ENCODE measurements at regions not wholly inside any gene's neighbourhood (a gene's known extent, or its start where the extent isn't known, plus 50 kb on each side); places are given as distances from the start of the nearest gene placed in this dataset.
"Not testable (repeated sequence)": the region's sequence is repeated elsewhere in the genome, so short reads cannot be mapped to it uniquely, and the experiment has no call there.

DNA sequence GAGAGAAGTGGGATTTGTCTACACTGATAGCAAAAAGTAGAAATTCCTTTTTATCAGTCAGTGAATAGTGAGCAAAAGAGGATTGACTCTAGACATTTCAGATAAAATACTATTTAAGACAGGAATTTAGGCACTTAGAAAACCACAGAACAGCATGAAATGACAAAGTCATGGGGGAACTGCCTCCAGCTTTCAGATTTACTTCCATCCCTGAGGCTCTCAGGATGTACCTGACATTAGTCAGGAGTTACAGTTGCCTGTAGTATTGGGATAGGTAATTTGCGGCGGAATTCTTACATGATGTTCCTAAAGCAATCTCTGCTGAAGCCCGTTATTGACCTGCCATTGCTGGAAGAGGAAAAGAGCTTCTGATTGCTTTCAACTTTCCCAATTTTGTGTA lies 337.1 kb upstream of the MAP2 start:
- DNase-seq, result no peak

DNA sequence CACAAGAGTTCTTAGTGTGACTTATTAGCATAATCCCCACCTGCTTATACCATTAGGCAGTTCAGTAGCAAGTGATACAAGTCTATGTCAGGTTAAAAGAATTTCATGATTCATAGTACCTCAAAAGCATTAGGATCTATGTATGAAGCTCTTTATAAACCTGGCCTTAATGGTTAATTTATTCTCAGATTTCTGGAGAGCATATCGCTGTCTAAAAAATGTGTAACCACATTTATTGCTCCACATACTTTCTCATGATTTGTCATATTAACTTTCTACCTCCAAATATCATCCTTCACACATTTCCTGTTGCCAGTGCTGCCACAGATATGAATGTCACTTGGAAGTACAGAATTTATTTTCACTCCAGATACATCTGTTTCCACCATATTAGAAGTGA lies 332.8 kb upstream of the MAP2 start:
- no peak for DNase-seq

DNA sequence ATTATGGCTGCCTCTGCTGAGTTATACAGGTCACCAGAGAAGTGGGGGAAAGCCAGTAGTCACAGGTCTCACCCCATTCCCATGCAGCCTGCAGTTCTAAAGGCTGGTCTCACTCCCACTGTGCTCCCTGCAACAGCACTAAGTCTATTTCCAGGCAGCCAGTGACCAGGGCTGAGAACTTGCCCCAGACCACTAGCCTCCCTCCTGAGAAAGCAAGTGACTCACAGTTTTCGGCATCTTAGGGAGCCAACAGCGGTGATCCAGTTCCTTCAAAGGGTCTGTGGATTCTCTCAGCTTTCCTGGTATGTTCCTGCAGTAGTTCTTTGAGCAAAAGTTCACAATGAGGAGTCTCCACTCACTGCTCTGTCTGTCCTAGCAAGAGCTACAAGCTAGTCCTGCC lies 329.6 kb upstream of the MAP2 start:
- no peak for DNase-seq

DNA sequence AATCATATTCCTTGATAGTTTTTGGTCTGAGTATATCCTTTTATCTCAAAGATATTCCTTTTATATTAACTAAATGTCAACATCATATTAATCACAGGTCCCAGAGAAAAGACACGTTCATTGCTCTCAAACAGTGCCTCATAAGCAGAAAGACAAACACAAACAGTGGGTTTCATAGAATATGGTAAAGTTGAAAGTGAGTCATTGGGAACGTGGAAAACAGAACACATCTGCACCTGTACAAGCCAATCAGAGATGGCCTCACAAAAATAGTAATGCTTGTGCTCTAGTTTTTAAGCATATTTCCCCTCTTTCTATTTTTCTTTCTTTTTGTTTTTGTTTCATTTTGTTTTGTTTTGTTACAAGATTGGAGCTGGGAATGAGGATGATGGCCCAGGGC lies 328.4 kb upstream of the MAP2 start:
- no peak for DNase-seq

DNA sequence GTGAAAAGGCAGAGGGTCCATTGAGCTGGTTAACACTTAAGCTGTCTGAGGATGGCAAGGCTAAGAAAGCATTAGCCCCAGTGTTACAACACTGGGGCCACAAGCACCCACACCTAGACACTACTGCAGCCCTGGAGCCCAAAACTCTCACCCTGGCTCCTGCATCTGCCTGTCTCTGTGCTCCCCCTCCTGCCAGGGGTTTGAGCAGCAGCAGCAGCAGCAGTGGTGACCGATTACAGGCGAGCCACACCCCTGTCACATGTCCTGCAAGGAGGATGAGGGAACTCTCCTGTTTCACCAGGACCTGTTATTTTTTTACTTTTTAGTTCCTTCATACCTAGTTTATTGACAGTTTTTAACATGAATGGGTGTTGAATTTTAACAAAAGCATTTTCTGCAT lies 326.7 kb upstream of the MAP2 start:
- no peak for DNase-seq

DNA sequence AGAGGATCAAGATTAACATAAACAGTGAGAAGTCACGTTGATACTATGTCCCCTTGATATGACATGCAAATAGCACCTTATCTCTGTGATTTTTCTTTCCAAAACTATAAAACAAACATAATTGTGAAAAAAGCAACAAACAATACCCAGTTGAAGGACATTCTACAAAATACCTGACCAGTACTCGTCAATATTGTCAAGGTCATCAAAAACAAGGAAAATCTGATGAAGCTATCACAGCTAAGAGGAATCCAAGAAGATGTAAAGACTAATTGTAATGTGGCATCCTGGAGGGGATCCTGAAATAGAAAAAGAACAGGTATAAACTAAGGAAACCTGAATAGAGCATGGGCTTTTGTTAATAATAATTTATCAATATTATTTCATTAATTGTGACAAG lies 321.5 kb upstream of the MAP2 start:
- DNase-seq, result no peak

DNA sequence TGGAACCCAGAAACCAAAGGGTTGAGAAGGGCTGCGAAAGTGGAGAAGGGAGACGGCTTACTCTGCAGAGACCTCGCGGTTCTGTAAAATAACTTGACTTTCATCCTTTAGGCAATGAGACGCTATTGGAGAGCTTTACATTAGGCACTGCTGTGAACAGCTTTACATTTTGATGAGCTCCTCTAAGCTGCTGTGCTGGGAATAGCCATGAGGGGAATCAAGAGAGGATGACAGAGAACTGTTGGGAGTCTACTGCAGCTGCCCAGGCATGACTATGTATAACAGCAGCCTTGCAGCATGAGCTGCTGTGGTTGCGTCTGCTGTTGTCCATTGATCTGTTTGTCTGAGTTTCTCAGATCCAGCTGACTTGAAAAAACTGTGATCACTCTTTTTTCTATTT lies 310.8 kb upstream of the MAP2 start:
- no peak for DNase-seq

DNA sequence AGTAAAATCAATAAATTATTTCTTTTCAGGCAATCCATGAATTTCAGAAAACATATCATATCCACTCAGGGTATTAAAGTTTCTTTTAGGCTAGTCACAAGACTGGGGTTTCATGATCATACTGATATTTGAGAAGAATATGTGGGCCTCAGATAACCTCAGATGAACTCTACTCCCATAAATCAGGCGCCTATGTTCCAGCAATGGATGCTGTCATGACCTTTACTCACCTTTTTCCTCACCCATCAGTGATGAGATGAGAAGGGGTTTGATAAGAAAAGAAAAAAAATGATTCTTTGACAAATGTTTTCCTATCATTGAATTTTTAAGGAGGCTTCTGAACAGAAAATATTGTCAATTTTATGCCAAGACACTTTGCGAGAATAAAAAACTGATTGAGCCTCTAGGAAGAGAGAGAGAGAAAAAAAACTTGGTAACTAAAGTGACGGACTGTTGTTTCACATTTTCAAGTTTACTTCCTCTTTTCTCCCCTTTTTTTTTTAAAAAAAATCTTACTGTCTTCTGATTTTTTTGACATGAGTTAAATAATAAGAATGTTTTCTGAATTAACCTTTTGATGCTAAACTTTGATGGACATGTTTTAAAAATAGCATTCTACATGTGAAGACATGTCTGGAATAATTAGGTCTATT lies 309.1 kb upstream of the MAP2 start:
- DNase-seq, result no peak

DNA sequence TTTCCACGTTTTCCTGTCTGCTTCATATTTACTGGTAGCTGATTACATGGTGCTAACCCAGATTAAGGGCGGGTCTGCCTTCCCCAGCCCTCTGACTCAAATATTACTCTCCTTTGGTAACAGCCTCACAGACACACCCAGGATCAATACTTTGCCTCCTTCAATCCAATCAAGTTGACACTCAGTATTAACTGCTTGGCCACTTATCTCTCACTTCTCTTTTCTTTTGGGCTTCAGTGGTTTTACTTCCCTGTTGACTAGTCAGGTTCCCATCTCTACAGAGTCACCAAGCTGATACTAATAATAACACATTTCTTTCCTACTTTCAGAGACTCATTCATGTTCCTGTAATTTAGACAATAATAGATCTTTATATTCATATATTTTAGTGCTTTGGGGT lies 302.2 kb upstream of the MAP2 start:
- DNase-seq, result no peak

DNA sequence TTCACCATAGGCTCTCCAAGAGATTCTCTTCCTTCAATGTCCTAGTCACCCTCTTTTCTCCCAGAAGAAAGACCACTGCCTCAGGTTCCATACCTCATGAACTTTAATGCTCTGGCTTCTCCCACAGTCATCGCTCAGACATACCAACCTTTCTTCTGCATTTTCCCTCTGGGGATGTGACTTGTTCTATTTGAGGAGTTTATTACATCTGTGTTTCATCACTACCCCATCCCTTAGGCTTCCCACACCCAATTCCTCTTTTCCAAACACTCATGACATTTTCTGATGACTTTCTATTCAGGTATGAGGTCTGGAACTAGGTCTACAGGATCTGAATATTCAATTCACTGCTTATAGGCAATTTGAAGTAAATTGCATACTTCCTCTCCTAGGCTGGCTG lies 298.6 kb upstream of the MAP2 start:
- DNase-seq, result no peak

DNA sequence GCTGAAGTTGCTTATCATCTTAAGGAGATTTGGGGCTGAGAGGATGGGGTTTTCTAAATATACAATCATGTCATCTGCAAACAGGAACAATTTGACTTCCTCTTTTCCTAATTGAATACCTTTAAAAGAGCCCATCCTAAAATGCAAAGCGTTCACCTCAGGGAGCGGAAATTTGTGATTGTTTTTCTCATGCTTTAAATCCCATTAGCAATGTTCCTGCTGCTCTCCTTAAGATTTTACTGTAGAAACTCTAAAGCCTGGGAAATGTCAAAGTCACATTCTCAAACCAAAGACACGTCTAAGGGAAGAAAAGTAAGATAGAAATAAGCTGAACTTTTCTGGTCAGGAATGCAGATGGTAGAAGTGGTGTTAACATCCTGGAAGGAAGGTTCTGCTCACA lies 285.8 kb upstream of the MAP2 start:
- DNase-seq, result no peak

DNA sequence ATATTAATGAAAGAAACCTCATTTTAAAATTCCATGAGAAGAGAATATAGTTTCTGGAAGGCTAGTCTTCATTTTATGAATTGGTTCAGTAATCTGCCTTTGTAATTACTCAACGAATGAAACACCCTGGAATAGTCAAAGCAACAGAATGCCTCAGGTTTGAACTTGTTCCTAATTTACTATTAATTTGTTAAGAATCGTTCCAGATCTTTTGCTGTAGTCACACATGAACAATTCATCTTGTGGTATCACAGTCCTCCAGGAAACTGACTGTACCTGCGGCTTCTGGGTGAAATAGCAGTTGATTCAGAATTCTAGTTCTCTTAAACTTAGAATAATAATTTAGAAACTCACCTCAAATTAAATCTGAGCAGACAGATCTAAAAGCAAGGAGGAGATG lies 282.7 kb upstream of the MAP2 start:
- no peak for DNase-seq

DNA sequence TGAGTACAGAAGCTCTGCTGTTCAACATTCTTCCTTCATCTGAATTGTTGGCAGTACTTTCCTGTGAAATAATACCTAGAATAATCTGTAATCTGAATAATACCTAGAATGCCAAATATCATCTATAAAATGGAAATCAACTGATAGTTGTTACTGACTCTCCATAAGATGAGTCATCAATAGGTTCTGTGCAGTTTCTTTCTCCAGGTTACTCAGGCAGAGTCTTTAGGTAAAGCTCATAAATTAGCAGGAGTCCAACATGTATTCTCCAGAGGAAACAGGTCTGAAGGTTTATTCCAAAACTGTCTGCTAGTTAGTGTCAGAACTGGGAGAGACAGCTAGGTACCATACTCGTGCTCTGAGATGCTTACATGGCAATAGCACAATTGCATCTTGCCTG lies 282.0 kb upstream of the MAP2 start:
- no peak for DNase-seq

DNA sequence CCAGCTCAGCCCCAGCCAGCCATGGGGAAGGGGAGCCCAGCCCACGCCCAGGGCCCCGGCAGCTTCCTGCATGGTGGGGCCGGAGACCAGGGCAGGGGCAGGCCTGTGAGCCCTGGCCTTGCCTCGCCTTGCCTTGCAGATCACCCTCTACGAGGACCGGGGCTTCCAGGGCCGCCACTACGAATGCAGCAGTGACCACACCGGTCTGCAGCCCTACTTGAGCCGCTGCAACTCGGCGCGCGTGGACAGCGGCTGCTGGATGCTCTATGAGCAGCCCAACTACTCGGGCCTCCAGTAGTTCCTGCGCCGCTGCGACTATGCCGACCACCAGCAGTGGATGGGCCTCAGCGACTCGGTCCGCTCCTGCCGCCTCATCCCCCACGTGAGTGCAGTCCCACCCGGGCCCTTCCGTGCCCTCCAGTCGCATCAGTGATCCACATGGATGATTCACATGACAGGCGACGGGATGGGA lies 278.6 kb upstream of the MAP2 start:
- DNase-seq, result not testable (repeated sequence)

DNA sequence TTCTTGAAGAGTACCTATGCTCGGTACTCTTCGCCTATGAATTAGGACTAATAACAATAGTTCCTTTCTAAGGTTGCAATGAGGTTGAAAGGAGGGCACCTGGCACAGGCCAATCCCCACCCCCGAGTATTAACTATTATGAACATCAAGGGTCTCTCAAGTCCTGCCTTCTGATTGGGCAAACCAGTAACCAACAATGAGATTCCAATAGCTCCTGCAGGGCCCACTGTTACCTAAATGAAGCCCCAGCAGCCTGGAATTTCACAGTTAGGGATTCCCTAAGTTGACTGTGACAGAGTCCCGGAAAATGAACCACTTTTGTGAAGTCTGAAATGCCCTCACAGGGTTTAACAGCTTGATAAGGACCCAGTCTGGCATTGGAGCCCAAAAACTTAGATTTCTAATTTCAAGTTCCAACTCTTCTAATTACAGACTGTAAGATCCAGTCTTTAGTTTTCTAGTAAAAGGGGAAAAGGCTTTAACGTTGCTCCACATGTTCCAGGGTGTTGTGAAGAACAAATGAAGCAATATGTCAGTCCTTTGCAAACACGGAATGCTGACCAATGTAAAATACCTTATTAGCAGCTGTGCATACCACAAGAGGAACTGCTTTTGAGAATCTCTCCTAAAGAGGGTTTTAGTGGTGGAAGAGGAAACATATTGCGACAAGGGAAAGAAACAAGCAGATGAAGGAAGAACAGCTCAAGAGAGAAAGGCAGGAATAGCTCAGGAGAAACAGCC lies 277.7 kb upstream of the MAP2 start:
- DNase-seq, result no peak

DNA sequence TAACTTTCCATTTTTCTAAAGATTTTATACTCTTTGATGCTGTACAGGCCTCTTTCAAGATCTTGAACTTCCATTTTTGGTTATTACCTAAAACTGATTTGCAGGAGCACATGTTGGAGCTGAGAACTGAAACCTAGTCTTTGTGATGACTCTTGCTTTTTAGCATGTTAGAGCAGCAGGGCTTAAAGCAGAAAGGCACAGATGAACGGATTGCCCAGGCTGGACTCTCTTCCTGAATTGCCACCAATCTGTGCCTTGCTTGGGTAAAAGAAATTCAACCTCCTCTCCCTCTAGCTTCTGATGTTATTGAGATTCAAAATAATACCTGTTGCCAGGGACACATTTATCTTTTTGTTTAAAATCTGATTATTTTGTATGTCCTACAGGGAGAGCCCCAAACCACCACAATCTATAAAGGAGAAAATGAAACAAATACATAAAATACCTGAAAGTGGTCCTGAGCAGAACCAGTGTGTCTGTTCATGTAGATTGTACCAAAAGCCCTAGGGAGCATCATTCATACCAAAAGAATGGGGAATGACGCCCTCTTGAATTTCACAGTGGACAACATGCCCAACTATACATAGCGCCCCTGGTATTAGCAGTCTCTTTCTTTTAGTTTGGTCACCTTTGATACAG lies 277.0 kb upstream of the MAP2 start:
- DNase-seq, result no peak

DNA sequence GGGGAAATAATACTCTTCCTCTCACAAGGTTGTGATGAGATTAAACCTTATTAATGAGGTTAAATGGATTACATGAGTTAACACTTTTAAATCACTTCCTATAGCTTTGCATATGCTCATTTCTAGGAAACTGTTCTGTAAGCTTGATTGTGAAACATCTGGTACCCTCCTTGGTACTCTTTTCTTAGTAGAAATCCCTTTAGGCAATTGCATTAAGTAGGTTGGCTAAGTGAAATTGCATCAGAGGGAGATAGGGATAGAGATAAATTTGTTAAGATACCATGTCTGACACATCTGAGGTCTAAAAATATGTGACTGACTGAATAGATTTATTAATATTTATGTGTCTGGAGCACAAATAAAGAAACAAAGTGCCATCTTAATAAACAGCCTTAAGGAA lies 275.9 kb upstream of the MAP2 start:
- no peak for DNase-seq

DNA sequence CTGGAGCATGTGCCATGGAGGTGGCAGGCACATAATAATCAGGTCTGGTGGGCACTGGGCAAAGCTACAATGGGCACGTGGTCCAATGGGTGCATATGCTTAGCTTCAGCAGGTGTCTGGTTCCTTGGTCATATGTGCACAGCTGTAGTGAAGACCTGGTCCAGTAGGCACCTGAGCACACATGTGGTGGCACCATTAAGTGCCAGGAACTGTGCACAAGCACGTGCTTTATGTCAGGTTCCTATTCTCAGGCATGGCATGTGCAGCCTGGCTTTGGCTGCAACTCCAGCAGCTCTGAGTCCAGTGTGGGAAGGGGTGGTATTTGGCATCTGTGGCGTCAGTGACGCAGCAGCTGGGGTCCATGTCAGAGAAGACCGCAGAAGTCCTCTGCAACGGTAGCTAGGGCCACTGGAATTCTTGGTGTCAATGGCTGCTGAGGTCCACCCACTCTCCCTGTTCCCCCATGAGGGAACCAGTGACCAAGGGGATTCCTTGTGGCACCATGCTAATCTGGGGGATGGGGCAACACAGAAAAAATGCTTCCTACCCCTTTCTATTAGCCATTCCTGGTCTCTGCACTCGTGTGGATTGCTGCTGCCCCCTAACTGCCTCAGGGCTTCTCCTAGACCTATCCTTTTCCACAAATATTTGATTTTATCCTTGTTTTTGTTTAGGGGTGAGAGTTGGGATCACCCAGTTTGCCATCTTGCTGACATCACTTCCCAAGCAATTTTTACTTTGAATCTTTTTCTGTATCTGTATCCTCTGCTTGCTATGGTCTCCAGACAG lies 262.9 kb upstream of the MAP2 start:
- no peak for DNase-seq

DNA sequence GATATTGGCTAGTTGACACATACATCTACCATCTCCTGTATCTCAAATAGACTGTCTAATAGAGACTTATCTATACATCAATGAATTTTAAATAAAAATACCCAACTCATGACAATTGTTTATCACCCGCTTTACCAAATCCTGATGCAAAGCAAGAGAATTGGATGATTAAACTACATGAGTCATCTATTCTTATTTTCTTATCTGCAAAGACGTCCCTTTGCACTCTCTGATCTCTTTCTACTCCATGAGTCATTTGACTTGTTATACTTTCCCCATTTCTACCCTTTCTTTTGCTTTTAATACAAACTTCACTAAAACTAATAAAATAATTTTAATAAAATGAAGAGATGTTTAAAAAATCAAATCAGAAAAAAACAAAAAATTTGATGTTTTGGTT lies 261.7 kb upstream of the MAP2 start:
- no peak for DNase-seq

DNA sequence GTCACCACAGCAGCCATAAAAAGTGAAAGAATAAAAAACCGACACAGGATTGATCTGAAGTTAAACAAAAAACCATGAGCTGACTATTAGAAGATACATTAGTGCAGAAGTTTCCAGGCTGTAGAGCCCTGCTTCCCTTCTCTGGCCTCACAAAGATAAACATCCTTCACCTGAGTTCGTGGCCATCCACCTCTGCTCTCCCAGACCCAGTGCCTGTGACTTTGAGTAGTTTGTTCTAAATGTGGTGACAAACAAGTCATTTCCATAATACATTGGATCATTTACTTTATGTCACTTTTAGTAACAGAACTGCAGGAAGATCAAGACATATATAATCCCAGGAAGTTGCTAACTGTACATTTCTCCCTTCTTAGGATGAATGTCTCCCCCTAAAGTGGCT lies 241.9 kb upstream of the MAP2 start:
- DNase-seq, result no peak

DNA sequence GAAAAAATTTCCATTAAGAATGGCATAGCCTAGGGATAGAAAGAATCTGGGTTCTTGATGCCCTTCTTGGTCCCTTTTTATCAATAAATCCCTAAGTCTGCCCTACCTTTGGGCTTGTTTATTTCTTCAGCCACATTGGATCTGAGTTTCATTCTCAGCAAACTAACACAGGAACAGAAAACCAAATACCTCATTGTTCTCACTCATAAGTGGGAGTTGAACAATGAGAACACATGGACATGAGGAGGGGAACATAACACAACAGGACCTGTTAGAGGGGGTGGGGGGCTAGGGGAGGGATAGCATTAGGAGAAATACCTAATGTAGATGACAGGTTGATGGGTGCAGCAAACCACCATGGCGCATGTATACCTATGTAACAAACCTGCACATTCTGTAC lies 237.0 kb upstream of the MAP2 start:
- DNase-seq, result not testable (repeated sequence)

DNA sequence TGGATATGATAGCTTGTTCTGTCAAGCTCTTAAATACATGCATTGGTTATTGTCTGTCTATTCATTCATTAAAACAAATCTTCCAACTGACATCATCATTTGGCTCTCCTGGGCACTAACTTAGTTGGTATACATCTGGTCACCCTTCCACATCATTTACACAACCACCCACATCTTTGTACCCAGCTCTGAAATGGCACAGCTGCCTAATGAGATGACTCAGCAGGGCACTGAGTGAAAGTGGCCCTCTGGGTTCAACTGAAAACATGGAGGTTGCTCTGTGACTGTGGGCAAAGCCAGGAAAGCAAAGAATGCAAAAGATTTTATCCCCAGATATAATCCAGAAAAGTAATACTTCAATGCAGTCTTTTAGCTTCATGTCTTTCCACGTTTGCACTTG lies 234.0 kb upstream of the MAP2 start:
- no peak for DNase-seq

DNA sequence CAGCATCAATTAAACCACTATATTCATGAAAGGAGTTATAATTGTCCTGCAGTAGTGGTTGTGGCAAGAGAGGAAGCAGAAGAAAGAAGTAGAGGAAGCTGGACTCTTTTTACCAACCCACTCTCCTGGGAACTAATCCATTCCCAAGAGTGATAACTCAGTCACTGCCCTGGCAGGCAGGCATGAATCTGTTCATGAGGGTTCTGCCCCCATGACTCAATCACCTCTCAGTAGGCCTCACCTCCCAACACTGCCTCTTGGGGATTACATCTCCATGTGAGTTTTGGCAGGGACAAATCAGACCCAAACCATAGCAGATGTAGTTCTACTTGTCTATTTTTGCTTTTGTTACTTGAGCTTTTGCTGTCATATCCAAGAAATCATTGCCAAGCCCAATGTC lies 232.7 kb upstream of the MAP2 start:
- DNase-seq, result no peak

DNA sequence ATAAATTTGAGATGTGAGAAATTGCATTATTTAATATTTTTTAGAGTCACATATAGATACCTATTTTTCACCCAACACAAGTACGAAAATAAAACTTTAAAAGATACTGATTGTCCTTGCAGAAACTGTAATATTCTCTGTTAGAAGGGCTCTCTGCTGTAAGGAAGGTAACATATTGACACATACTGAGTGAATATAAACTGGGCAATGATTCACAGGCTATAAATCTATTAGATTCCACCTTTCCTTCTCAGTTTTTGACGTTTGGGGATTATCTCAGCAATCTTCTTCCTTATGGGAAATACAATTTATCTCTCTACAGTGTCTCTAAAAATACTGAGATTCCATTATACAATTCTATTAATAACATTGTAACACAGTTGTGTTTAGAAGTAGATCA lies 229.1 kb upstream of the MAP2 start:
- no peak for DNase-seq
